ENCODE measurements at regions not wholly inside any gene's neighbourhood (a gene's known extent, or its start where the extent isn't known, plus 50 kb on each side); places are given as distances from the start of the nearest gene placed in this dataset.

- Mint-ChIP-seq H3K4me1 (ENCODE audit: unreplicated experiment) (peaks cover 22% of the 10 kb centered on the region), H3K27ac (no peak overlapping the region)
- no peak for TF ChIP-seq CTCF (conservative IDR thresholded peaks at IDR 0.05)
Observed at GRCh38 chr15:98501192-98501591, 147.1 kb upstream of the IGF1R start.

GRCh38 chr15:98501632-98502031 is 146.7 kb upstream of the IGF1R start:
- H3K4me1 Mint-ChIP-seq (ENCODE audit: unreplicated experiment) = peaks cover 26% of the 10 kb centered on the region
- H3K4me3 Mint-ChIP-seq = no peak overlapping the region
- H3K9me3 Mint-ChIP-seq = peaks cover 14% of the 10 kb centered on the region
- no peak for TF ChIP-seq CTCF (conservative IDR thresholded peaks at IDR 0.05)
- no peak for DNase-seq (ENCODE audit: extremely low spot score, unreplicated experiment)
- H3K27me3 Mint-ChIP-seq = peaks cover 27% of the 10 kb centered on the region
- H3K27ac Mint-ChIP-seq = no peak overlapping the region
- no peaks in the 10 kb centered on the region for H3K36me3 Mint-ChIP-seq

More at GRCh38 chr15:98501192-98501591, 147.1 kb upstream of the IGF1R start:
- Mint-ChIP-seq H3K36me3 (no peaks in the 10 kb centered on the region), H3K9me3 (peaks cover 18% of the 10 kb centered on the region), H3K4me3 (no peak overlapping the region), H3K27me3 (peaks cover 24% of the 10 kb centered on the region)
- no peak for DNase-seq (ENCODE audit: extremely low spot score, unreplicated experiment)

GRCh38 chr15:98503970-98504369 is 144.4 kb upstream of the IGF1R start:
- no peak for TF ChIP-seq CTCF (conservative IDR thresholded peaks at IDR 0.05)
- Mint-ChIP-seq H3K4me3 (peak overlapping the region; percentile 11), H3K4me1 (ENCODE audit: unreplicated experiment) (peaks cover 26% of the 10 kb centered on the region), H3K36me3 (no peaks in the 10 kb centered on the region), H3K9me3 (peaks cover 5% of the 10 kb centered on the region), H3K27ac (peak overlapping the region; percentile 15), H3K27me3 (peaks cover 27% of the 10 kb centered on the region)
- DNase-seq (ENCODE audit: extremely low spot score, unreplicated experiment) = no peak

- Mint-ChIP-seq H3K27me3 (peaks cover 27% of the 10 kb centered on the region), H3K27ac (no peak overlapping the region), H3K4me1 (ENCODE audit: unreplicated experiment) (peaks cover 26% of the 10 kb centered on the region), H3K9me3 (no peaks in the 10 kb centered on the region), H3K4me3 (no peak overlapping the region), H3K36me3 (no peaks in the 10 kb centered on the region)
- no peak for TF ChIP-seq CTCF (conservative IDR thresholded peaks at IDR 0.05)
- DNase-seq (ENCODE audit: extremely low spot score, unreplicated experiment) = no peak
Observed at GRCh38 chr15:98504998-98505397, 143.3 kb upstream of the IGF1R start.

GRCh38 chr15:98505611-98506031 is 142.7 kb upstream of the IGF1R start:
- no peak for DNase-seq (ENCODE audit: extremely low spot score, unreplicated experiment)
- peak overlapping the region; percentile 10 for H3K4me3 Mint-ChIP-seq
- no peak overlapping the region for H3K27ac Mint-ChIP-seq
- no peaks in the 10 kb centered on the region for H3K36me3 Mint-ChIP-seq
- peaks cover 27% of the 10 kb centered on the region for H3K27me3 Mint-ChIP-seq
- H3K9me3 Mint-ChIP-seq = no peaks in the 10 kb centered on the region
- peaks cover 26% of the 10 kb centered on the region for H3K4me1 Mint-ChIP-seq (ENCODE audit: unreplicated experiment)
- no peak for TF ChIP-seq CTCF (conservative IDR thresholded peaks at IDR 0.05)

- Mint-ChIP-seq H3K27me3 (peaks cover 27% of the 10 kb centered on the region), H3K4me1 (ENCODE audit: unreplicated experiment) (peaks cover 26% of the 10 kb centered on the region), H3K36me3 (no peaks in the 10 kb centered on the region), H3K4me3 (peak overlapping the region; percentile 10), H3K9me3 (no peaks in the 10 kb centered on the region), H3K27ac (peak overlapping the region; percentile 63)
- DNase-seq (ENCODE audit: extremely low spot score, unreplicated experiment) = no peak
- TF ChIP-seq CTCF (conservative IDR thresholded peaks at IDR 0.05) = no peak
Observed at GRCh38 chr15:98506172-98506571, 142.2 kb upstream of the IGF1R start.
